HG03097 (cell line): ENCODE measurements at regions not wholly inside any gene's neighbourhood (a gene's known extent, or its start where the extent isn't known, plus 50 kb on each side); places are given as distances from the start of the nearest gene placed in this dataset.

Experiments
- ATAC-seq: cut with Tn5 transposase; IDR thresholded peaks from one replicate; pipeline ENCODE4 v1.9.1; 2021; ENCODE audit not compliant: unreplicated experiment, low FRiP score

DNA sequence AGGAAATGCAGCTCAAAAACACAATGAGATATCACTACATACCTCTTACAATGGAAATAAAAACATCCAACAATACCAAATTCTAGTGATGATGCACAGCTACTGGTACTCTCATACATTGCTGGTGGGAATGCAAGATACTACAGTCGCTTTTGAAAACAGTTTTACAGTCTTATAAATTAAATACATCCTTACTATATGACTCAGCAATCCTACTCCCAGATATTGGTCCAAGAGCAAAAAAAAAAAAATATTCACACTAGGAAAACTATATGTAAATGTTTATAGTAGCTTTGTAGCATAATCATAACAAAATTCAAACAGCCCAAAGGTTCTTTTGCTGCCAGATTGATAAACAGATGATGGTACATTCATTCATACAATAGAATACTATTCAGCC lies 217.4 kb upstream of the FAM83B start:
- ATAC-seq, result no peak

DNA sequence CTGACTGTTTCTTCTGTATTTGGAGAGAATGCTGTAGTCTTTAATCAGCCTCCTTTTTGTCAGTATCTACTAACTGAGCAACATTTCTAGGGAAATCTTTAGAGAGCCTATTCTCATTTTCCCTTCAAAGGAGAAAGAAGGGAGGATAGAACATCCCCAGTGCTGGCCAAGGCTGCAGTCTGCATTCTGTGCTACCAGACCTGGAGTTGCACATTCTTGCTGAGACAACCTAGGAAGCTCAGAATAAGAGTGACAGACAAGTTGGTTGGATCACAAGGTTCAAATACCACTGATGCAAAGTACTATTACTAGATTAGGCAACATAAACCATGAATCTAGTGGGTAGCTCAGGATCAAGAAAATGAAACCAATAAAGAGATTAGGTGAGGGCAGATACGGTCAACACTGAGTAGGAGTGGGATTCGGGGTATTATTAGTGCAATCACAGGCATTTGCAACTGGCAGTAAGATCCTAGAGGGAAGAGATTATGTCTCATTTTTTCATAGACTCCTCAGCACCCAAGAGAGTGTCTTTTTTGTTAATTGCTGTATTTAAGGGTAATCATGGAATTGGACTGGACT lies 213.5 kb upstream of the FAM83B start:
- no peak for ATAC-seq

DNA sequence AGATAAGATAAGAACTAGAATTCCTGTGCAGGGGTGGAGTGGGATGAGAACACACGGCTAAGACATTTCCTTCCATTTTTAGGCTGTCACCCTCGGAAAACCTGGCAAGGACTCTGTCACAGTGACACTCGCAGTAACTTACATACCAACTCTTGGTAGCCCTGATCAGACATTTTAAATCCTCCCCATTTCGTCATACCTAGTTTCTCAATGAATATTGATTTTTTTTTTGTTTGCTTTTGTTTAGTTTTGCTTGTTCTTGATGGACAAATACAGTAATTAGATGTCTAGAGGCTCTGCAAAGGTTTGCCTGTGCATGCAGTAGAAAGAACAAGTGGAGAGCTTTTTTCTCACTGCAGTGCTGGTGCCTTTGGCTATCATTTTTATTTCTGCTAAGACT lies 213.0 kb upstream of the FAM83B start:
- ATAC-seq, result no peak

DNA sequence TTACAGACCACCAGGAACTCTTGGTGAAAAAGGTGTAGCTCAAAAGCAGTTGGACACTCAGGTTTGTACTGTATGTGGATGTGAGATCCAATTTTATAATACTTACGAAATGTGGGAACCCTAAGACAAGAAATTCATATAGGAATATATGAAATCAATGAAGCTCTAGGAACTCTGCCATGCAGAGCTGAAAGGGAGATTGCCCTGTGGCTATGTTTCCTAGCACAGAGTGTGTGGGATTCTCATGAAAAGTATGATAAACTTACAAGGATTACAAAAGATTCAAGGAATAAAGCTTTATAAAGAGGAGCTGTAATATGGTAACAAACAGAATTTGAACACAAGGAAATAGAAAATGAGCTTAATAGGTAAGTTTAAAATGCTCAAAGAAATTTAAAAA lies 205.7 kb upstream of the FAM83B start:
- ATAC-seq, result no peak

DNA sequence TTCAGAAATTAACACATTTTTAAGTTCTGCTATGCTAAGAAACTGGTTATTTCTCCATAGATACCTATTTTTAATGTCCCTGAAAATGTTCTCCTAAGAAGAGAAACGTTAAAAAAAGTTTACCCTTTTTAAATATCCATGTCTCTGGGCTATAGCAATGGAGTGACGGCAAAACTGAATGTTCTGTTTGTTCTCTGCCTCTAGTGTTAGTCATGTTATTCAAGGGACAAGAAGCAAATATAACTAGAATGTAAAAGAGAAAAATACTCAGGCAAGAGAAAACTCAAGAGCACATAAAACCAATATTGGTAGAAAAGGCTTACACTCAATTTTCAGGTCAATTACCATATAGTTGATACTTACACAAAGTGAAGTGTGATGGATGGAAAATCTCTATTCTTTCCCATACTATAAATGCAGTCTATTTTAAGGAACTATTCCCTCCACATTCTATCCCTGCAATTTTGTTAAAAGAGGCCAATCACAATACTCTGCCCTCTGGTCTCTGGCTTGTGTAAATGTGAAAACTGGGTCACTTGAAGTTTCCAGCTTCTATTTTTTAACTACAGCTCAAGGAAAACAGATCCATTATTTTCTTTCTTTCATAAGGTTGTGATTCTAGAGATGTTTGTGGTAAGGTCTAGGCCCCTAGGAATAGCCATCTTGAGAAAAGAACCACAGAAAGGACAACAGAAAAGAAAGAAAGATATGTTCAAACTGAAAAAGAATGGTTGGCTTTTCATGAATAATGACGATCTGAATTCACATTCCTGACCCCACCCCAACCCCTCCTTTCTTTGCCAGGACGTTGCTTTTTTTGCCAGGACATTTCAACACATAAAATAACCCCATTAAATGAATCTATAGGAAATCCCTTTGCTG lies 200.3 kb upstream of the FAM83B start:
- no peak for ATAC-seq

DNA sequence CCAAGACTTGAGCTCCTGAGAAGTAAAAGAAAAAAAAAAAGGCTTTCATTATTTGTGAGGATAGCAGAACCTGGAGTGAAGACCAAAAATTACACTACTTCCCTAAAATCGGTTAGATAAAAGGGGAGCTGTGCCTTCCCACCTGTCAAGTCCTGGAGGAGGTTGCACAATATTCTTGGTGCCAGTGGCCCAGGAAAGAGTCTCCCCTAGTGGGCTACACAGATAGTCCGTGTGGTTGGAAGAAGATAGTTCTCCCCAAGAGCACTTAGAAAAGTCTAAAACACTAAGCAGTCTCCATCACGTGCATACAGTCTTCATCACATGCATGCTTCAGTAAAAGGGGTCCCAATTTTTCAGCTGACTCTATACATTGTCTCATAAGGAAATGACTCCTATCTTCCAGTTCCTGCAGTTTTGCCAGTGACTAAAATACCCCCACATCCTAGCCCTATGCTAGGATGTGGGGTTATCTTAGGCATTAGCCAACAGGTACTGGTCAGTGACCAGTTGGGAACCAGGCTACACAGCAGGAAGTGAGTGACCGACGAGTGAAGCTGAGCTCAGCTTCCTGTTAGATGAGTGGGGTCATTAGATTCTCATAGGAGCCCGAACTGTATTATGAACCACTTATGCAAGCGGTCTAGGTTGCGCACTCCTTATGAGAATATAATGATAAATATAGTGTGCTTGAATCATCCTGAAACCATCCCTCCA lies 199.5 kb upstream of the FAM83B start:
- no peak for ATAC-seq

DNA sequence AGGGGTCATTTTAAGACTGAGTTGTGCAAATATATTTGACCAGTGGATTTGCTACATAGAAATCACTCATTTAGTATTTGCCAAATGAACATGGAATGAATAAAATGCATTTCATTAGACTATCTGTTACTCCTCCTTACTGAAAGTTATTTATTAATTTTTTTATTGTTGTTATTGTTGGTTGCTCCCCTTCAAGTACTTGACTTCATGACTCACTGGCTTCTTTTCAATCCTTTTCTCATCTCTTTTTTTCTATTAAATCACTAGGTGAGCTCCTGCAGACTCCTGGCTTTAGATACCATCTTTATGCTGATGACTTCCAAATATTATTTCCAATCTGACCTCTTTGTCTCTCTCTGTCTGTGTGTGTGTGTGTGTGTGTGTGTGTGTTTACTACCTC lies 192.2 kb upstream of the FAM83B start:
- no peak for ATAC-seq

DNA sequence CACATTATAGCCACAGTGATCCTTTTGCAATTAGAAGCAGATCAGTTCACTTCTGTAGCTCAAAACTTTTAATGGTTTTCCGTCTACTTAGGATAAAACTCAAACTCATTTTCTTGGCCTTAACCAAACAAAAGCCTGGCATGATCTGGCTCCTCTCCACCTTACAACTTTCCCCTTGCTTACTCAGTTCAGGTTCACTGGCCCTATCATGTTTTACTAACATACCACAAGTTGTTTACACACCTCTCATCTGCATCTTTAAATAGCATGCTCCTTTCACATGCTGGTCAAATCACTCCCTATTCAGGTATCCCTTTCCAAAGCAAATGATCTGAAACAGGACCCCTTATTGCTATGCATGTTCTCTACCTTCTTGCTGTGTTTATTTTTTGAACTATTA lies 191.4 kb upstream of the FAM83B start:
- ATAC-seq, result no peak

DNA sequence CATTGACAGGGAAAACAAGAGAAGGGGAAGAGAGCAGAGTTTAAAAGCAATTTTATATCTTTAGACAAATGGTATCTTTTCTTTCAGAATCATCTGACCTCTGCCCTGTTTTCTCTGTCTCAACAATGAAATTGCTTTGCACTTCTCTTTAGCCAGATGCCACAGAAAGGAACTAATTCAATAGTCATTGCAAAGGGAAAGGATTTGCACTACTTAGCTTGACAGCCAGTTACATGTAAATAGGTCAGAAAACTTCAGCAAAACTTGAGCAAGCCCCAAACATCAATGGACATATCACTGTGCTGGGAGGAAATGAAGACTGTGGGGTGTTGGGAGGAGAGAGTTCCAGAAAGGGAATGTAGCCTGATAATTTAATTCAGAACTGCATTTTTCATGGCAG lies 181.3 kb upstream of the FAM83B start:
- no peak for ATAC-seq

DNA sequence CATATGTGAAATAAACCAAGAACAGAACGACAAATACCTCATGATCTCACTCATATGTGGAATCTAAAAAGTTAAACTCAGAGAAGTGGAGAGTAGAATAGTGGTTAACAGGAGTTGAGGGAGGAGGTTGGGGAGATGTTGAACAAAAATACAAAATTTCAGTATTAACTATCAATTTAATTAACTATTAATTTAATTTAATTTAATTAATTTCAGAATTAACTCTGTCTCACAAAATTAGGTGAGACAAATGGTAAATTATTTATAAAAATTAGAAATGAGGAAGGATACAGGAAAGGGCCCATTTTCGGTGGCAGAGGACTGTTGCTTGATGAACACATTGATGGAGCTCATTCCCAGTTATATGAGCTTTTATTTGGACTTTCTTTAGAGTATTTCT lies 166.0 kb upstream of the FAM83B start:
- no peak for ATAC-seq

DNA sequence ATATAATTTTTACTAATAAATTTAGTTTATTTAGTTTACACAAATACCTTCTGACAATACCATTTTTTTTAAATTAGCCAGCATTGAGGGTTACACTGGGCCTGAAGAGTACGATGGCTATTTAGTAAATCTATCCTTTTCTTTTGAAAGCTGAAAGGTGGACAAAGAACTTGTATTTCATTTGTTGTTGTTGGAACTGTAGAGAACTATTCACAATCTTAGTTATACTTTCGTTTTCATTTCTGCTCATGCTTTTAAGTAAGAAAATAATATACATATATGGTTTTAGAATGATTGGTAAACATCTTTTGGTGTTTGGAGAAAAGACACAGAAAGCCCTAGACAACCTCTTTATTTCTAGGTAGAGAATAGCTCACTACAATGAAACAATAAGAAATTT lies 165.3 kb upstream of the FAM83B start:
- no peak for ATAC-seq

DNA sequence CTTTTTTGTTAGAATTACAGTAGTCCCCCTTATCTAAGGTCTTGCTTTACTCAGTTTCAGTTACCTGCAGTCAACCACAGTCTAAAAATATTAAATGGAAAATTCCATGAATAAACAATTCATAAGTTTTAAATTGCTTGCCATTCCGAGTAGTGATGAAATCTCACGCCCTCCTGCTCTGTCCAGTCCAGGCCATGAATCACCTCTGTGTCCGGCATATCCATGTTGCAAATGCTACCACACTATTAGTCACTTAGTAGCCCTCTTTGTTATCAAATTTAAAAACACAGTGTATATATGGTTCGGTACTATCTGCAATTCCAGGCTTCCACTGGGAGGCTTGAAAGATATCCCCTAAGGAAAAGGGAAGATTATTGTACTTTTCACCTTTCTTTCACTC lies 164.6 kb upstream of the FAM83B start:
- no peak for ATAC-seq

DNA sequence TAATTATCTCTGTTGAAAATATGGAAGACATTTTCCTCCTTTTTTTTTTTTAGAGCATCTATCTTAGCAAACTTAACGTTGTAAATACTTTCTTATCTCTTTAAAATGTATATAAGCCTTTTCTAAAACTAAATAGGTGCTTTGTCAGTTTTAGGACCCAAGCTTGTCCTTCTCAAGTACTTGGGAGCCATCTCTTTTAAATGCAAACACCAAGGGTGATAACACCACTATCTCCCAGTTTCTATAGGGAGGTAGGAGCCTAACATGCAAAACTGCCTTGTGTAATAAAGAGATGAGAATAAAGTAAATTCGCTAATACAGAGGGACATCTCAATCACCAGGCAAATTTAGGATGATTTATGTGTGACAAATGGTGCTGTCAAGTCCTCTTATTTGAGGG lies 157.0 kb upstream of the FAM83B start:
- no peak for ATAC-seq

DNA sequence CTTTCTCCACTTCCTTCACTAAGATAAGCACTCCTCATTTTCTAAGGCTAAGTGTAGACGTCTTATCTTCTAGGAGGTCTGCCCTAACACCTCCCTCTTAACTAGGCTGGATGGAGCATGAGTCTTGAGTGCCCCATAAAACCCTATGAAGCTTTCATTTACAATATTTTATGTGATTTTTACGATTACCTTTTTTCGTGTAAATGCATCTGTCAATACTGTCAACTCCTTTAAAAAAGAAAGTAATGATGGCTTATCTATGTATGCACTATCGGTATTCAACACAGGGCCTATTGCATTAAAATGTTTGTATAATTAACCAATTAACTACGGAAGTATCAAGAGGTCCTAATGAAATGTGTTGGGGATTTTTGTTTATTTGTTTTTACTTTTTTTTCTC lies 156.0 kb upstream of the FAM83B start:
- ATAC-seq, result no peak

DNA sequence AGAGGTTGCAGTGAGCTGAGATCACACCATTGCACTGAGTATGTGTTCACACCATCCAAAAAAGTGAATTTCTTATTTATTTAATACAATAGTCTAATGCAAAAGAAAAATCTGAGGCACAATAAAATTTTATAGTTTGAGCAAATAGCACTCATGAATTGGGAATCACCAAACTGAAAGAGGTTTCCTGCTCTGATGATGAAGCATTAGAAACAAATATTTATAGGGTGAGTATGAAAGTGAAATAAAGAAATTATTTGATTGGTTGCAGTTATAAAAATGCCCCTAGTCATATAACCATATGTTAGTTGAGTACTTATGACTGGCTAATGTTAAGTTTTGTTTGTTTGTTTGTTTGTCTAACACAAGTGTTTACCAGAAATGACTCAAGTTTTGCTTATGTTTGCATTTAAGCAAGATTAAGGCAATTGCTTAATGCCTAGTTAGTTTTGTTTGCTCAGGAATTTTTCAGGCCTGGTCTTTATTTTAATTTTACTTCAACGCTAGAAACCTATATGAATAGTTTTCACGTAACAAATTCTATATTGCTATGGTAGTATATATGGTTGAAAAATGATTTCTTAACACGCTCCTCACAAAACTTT lies 151.5 kb upstream of the FAM83B start:
- ATAC-seq, result no peak

DNA sequence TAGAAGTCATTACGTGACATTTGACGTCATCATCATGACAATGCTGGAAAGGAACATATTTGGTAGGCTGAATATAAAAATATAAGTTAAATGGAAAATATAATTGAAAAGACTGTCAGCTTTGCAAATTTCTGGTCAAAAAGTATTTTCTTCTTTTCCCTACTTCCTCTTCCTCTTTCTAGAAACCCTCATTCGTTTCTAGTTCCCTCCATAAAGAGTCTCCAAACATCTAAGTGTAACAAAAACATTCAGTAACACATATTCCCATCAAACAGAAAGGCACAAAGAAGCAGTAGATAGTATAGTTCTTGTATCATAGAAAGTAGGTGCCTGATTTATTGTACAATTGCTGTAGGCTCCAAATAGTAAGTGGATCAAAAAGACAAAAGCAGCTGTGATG lies 150.8 kb upstream of the FAM83B start:
- no peak for ATAC-seq

DNA sequence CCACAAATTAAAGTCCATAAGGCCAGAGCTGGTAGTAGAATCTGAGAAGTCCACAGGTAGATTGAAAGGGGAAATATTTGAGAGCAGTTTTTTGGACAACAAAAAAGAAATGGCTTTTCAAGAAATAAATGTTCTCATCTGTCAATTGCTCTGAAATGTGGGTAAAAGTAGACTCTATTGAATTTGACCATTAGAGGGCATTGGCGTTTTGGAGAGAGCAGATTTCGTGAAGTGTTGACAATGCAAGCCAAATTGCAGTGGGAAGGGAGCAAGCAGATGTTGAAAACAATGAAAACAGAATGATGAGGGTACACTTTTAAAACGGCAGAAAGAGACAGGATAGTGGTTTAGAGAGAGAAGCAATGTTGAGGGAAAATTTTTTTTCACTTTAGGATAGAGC lies 149.1 kb upstream of the FAM83B start:
- ATAC-seq, result no peak

DNA sequence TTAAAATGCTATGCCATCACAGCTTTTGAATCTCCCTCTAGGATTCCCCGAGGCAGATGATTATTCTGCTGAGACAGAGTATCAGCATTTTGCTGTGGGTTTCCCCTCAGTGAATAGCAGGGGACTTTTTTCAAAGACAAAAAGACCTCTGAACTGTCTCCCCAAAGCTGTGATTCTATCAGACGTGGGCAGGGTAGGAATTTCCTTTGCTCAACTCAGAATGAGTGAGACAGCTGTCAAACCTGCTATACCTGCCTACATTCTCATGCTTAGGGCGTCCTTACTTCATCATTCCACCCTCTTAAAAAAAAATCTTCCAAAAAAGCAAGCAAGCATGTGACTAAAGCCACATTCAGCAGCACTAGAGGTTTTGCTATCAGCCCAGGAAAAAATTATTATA lies 147.6 kb upstream of the FAM83B start:
- ATAC-seq, result no peak

DNA sequence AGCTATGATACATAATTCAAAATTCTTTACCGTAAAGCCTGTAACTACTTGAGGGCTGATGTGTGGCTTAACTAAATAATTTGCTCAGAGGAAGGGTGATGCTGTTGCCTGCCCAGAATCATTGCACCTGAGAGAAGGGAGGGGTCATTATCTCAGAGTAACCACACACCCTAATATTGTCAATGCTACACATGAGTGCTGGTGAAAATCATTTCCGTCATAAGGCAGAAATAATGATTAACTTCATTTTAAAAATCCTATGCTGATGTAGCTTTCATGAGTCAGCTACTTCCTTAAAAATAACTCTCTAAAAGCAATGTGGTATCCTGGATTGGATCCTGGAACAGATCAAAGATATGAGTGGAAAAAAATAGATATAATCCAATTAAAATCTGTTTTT lies 146.4 kb upstream of the FAM83B start:
- no peak for ATAC-seq

DNA sequence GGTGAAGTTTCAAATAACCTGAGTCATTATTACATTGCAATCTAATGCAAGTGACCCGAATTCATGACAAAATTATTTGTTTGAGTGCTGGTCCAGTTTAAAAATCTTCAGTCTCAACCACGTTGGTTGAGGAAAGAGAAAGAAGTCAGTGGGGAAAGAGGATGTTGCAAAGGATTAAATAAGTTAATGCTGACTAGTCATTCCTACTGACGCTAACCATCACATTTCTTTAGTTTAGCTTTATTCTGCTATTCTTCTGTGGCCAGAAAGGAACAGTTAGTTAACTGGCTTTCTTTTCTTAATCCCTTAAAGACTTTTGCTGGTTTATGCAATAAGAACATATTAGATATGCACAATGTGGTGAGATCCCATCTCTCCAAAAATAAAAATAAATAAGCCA lies 143.8 kb upstream of the FAM83B start:
- no peak for ATAC-seq

DNA sequence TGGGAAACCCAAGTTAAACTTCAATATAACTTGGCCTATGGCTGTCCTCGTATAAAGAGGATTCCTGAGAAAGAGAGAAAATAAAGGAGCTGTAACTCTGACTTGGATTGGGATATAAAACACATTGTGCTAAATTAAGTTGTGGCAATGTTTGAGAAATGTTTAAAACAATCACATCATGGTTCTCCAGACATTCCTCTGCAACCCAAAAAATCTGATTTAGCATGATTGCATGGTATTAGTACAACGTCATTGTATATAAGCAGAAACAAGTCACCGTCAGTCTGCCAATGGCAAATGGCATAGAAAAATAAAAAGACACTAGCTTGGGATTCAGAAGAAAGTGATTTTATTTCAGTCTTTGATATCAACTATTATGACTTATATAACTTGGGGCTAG lies 140.2 kb upstream of the FAM83B start:
- ATAC-seq, result no peak
